ENCODE measurements at regions not wholly inside any gene's neighbourhood (a gene's known extent, or its start where the extent isn't known, plus 50 kb on each side); places are given as distances from the start of the nearest gene placed in this dataset.

DNA sequence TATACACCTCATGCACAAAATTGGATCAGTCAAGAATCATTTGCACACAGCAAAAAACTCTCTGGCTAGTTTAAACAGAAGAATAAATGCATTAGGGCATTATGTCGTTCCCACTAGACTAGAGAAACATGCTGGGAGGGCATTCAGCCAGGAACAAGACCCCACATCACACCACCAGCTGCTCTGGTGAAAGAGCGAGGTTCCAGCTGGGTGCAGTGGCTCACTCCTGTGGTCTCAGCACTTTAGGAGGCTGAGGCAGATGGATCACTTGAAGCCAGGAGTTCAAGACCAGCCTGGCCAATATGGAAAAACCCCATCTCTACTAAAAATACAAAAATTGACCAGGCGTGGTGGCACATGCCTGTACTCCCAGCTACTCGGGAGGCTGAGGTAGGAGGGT is 52.1 kb upstream of the BACE2 start (continued):
- TF ChIP-seq, protein P1, sequence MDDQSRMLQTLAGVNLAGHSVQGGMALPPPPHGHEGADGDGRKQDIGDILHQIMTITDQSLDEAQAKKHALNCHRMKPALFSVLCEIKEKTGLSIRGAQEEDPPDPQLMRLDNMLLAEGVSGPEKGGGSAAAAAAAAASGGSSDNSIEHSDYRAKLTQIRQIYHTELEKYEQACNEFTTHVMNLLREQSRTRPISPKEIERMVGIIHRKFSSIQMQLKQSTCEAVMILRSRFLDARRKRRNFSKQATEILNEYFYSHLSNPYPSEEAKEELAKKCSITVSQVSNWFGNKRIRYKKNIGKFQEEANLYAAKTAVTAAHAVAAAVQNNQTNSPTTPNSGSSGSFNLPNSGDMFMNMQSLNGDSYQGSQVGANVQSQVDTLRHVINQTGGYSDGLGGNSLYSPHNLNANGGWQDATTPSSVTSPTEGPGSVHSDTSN (IDR thresholded peaks at IDR 0.05): no peak

Measured in SK-N-SH (cell line).